Activated naive CD4-positive, alpha-beta T cell treated with anti-CD3 and anti-CD28 coated beads for 36 hours (primary cell): ENCODE measurements at regions not wholly inside any gene's neighbourhood (a gene's known extent, or its start where the extent isn't known, plus 50 kb on each side); places are given as distances from the start of the nearest gene placed in this dataset.

Experiments used
- CTCF ChIA-PET: fragments of 350-600 bp; sonication (Branson Sonifier 250); formaldehyde crosslinking; loops from one replicate; lab custom pipeline; 2021; ENCODE audit warnings: antibody characterized with exemption; lab: Charles Lee
- DNase-seq: peaks from one replicate; pipeline ENCODE4 v3.0.0-alpha.2; 2020
- H3K27ac Mint-ChIP-seq: one replicate; pipeline ENCODE4 v1.8.0; 2021; ENCODE audit warnings: mild to moderate bottlenecking, mixed read lengths
- H3K27me3 Mint-ChIP-seq: one replicate; pipeline ENCODE4 v1.8.0; 2021; ENCODE audit warnings: low read depth, mixed read lengths
- H3K36me3 Mint-ChIP-seq: one replicate; pipeline ENCODE4 v1.8.0; 2021; ENCODE audit warnings: low read depth, mixed read lengths
- H3K4me1 Mint-ChIP-seq: one replicate; pipeline ENCODE4 v1.8.0; 2021; ENCODE audit warnings: low read depth, mixed read lengths
- H3K4me3 Mint-ChIP-seq: one replicate; pipeline ENCODE4 v1.8.0; 2021; ENCODE audit warnings: mild to moderate bottlenecking, moderate library complexity, mixed read lengths
- H3K9me3 Mint-ChIP-seq: one replicate; pipeline ENCODE4 v1.8.0; 2021; ENCODE audit warnings: mixed read lengths
- intact Hi-C: fragments of 100-400 bp; cut with micrococcal nuclease; formaldehyde crosslinking; loops from one replicate; pipeline ENCODE4 v1.15.1; 2023

- intact Hi-C loops = no loop called here
- Mint-ChIP-seq H3K4me1 (no peaks in the 10 kb centered on the region), H3K9me3 (no peaks in the 10 kb centered on the region), H3K27me3 (peaks cover 4% of the 10 kb centered on the region), H3K27ac (no peak overlapping the region), H3K4me3 (no peak overlapping the region), H3K36me3 (no peaks in the 10 kb centered on the region)
- no peak for DNase-seq
- CTCF ChIA-PET = no interaction called here
Observed at GRCh38 chr9:135346438-135347050, 133.0 kb upstream of the PPP1R26 start.

DNA sequence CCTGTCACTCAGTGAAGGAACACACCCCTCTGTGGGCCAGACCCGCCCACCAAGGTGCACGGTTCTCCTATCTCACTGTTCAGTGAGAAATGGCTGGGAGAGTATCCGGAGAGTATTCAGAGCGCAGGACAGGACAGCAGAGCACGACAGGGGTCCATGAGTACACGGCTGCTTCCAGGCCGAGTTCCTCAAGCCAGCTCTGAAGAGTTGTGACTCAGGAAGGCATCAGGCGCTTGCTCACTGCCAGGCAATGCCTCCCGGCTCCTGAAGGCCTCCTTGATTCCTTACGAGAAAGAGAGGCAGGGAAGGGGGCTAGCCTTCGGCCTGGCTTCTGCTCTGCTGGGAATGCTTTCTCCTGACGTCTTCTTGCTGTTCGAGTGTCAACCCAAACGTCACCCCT lies 132.1 kb upstream of the PPP1R26 start:
- CTCF ChIA-PET = no interaction called here
- Mint-ChIP-seq H3K27me3 (peaks cover 4% of the 10 kb centered on the region), H3K4me3 (no peak overlapping the region), H3K4me1 (no peaks in the 10 kb centered on the region), H3K27ac (no peak overlapping the region), H3K36me3 (no peaks in the 10 kb centered on the region), H3K9me3 (no peaks in the 10 kb centered on the region)
- intact Hi-C loops = no loop called here
- no peak for DNase-seq

- no peaks in the 10 kb centered on the region for H3K4me1 Mint-ChIP-seq
- no peaks in the 10 kb centered on the region for H3K9me3 Mint-ChIP-seq
- no peak overlapping the region for H3K4me3 Mint-ChIP-seq
- no peak overlapping the region for H3K27ac Mint-ChIP-seq
- CTCF ChIA-PET = no interaction called here
- no peak for DNase-seq
- H3K36me3 Mint-ChIP-seq = no peaks in the 10 kb centered on the region
- H3K27me3 Mint-ChIP-seq = peaks cover 4% of the 10 kb centered on the region
- intact Hi-C loops = no loop called here
Observed at GRCh38 chr9:135348076-135348787, 131.3 kb upstream of the PPP1R26 start.

- Mint-ChIP-seq H3K27me3 (peaks cover 4% of the 10 kb centered on the region), H3K4me1 (no peaks in the 10 kb centered on the region), H3K4me3 (no peak overlapping the region), H3K36me3 (no peaks in the 10 kb centered on the region), H3K27ac (no peak overlapping the region), H3K9me3 (no peaks in the 10 kb centered on the region)
- intact Hi-C loops = no loop called here
- CTCF ChIA-PET = interaction anchor here (0.6 kb wide), 1 partner anchor 1759 kb away, joined by 3 read pairs; no protein-coding TSS in a partner anchor
- DNase-seq = no peak
Observed at GRCh38 chr9:135348788-135349150, 130.8 kb upstream of the PPP1R26 start.

GRCh38 chr9:135349212-135350002 lies 130.2 kb upstream of the PPP1R26 start:
- H3K27ac Mint-ChIP-seq = no peak overlapping the region
- CTCF ChIA-PET = interaction anchor here (0.6 kb wide), 1 partner anchor 1760 kb away, joined by 3 read pairs; no protein-coding TSS in a partner anchor
- H3K27me3 Mint-ChIP-seq = peaks cover 4% of the 10 kb centered on the region
- no peaks in the 10 kb centered on the region for H3K4me1 Mint-ChIP-seq
- H3K36me3 Mint-ChIP-seq = no peaks in the 10 kb centered on the region
- no peaks in the 10 kb centered on the region for H3K9me3 Mint-ChIP-seq
- intact Hi-C loops = no loop called here
- no peak overlapping the region for H3K4me3 Mint-ChIP-seq
- DNase-seq = no peak

- peaks cover 4% of the 10 kb centered on the region for H3K27me3 Mint-ChIP-seq
- H3K36me3 Mint-ChIP-seq = no peaks in the 10 kb centered on the region
- H3K9me3 Mint-ChIP-seq = no peaks in the 10 kb centered on the region
- no peak for DNase-seq
- intact Hi-C loops = no loop called here
- CTCF ChIA-PET = no interaction called here
- no peak overlapping the region for H3K27ac Mint-ChIP-seq
- H3K4me1 Mint-ChIP-seq = no peaks in the 10 kb centered on the region
- H3K4me3 Mint-ChIP-seq = no peak overlapping the region
Observed at GRCh38 chr9:135350003-135350315, 129.6 kb upstream of the PPP1R26 start.

GRCh38 chr9:135353935-135354334 lies 125.6 kb upstream of the PPP1R26 start:
- intact Hi-C loops = no loop called here
- no peaks in the 10 kb centered on the region for H3K4me1 Mint-ChIP-seq
- no peak overlapping the region for H3K4me3 Mint-ChIP-seq
- no peak overlapping the region for H3K27ac Mint-ChIP-seq
- H3K36me3 Mint-ChIP-seq = no peaks in the 10 kb centered on the region
- no peaks in the 10 kb centered on the region for H3K9me3 Mint-ChIP-seq
- CTCF ChIA-PET = no interaction called here
- no peaks in the 10 kb centered on the region for H3K27me3 Mint-ChIP-seq
- DNase-seq = no peak

GRCh38 chr9:135355521-135356011 lies 124.0 kb upstream of the PPP1R26 start:
- Mint-ChIP-seq H3K36me3 (no peaks in the 10 kb centered on the region), H3K4me3 (no peak overlapping the region), H3K9me3 (no peaks in the 10 kb centered on the region), H3K27ac (no peak overlapping the region), H3K27me3 (no peaks in the 10 kb centered on the region), H3K4me1 (no peaks in the 10 kb centered on the region)
- intact Hi-C loops = no loop called here
- CTCF ChIA-PET = no interaction called here
- DNase-seq = no peak

GRCh38 chr9:135356021-135356420 lies 123.6 kb upstream of the PPP1R26 start:
- H3K9me3 Mint-ChIP-seq = no peaks in the 10 kb centered on the region
- no peaks in the 10 kb centered on the region for H3K4me1 Mint-ChIP-seq
- intact Hi-C loops = no loop called here
- no peaks in the 10 kb centered on the region for H3K36me3 Mint-ChIP-seq
- no peaks in the 10 kb centered on the region for H3K27me3 Mint-ChIP-seq
- no peak for DNase-seq
- H3K27ac Mint-ChIP-seq = no peak overlapping the region
- CTCF ChIA-PET = no interaction called here
- H3K4me3 Mint-ChIP-seq = no peak overlapping the region

- H3K27me3 Mint-ChIP-seq = no peaks in the 10 kb centered on the region
- CTCF ChIA-PET = no interaction called here
- no peak for DNase-seq
- H3K9me3 Mint-ChIP-seq = peaks cover 1% of the 10 kb centered on the region
- no peak overlapping the region for H3K27ac Mint-ChIP-seq
- intact Hi-C loops = no loop called here
- H3K4me1 Mint-ChIP-seq = no peaks in the 10 kb centered on the region
- H3K36me3 Mint-ChIP-seq = no peaks in the 10 kb centered on the region
- H3K4me3 Mint-ChIP-seq = no peak overlapping the region
Observed at GRCh38 chr9:135356796-135357195, 122.8 kb upstream of the PPP1R26 start.

DNA sequence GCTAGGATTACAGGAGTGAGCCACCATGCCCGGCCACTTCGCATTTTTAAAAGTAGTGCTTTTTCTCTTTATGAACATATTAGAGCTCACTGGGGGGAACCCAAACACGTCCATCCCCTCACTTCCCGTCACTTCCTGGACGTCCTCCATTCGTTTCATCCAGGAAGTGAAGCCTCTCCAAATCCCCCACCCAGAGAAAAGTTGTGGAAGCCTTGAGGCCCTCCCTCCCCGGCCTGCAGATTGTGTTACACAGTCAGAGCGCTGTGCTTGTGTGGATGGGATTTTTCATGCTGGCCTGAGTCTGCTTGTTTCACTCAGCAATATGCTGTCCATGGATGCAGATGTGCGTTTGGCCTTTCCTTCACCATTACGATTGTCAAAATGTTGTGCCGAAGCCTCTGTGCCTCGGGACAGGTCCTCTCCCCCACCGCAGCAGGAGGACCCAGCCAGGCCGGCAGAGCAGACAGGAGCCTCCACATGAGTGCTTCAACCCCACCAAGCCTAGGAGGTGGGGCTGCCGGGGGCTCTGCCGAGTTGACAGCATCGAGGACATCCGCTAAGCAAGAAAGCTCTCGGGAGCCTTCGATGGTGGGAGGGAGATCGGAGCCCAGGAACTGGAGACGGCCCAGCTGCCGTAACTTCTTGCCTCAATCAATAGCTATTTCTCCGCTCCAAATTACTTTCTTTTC lies 121.6 kb upstream of the PPP1R26 start:
- CTCF ChIA-PET = no interaction called here

DNA sequence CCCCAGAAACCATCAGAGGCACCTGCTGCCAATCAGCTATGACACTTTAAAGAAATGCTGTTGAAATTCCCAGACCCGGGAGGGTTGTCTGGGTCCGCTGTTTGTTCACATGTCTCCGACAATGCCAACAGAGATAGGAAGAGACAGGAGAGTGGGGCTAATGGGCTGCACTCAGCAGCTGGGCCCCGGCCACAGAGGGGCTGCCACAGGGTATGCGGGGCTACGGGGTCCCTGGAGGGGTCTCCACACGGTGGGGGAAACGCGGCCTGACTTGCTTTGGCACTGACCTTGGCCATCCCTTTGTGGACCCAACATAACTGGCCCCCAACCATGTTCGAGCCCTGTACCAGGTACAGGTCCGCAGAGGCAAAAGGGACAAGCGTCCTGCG lies 121.0 kb upstream of the PPP1R26 start:
- no peaks in the 10 kb centered on the region for H3K27me3 Mint-ChIP-seq
- no peaks in the 10 kb centered on the region for H3K4me1 Mint-ChIP-seq
- no peak overlapping the region for H3K27ac Mint-ChIP-seq
- CTCF ChIA-PET = no interaction called here
- DNase-seq = no peak
- H3K4me3 Mint-ChIP-seq = no peak overlapping the region
- H3K36me3 Mint-ChIP-seq = no peaks in the 10 kb centered on the region
- intact Hi-C loops = no loop called here
- H3K9me3 Mint-ChIP-seq = peaks cover 1% of the 10 kb centered on the region

More for the DNA sequence above, 121.6 kb upstream of the PPP1R26 start:
- Mint-ChIP-seq H3K27me3 (no peaks in the 10 kb centered on the region), H3K36me3 (no peaks in the 10 kb centered on the region), H3K4me1 (no peaks in the 10 kb centered on the region), H3K9me3 (peaks cover 1% of the 10 kb centered on the region), H3K27ac (no peak overlapping the region), H3K4me3 (no peak overlapping the region)
- DNase-seq = no peak
- intact Hi-C loops = no loop called here
